ENCODE measurements at regions not wholly inside any gene's neighbourhood (a gene's known extent, or its start where the extent isn't known, plus 50 kb on each side); places are given as distances from the start of the nearest gene placed in this dataset.

- no peak for TF ChIP-seq CTCF (IDR thresholded peaks at IDR 0.05)
- TF ChIP-seq POLR2A (IDR thresholded peaks at IDR 0.05) = no peak
These were observed 182.0 kb upstream of the MYLIP start for GRCh38 chr6:15946701-15947385.

Data from body of pancreas (tissue), 4 donors.